NB4 (cell line): ENCODE measurements at regions not wholly inside any gene's neighbourhood (a gene's known extent, or its start where the extent isn't known, plus 50 kb on each side); places are given as distances from the start of the nearest gene placed in this dataset.
"Not testable (repeated sequence)": the region's sequence is repeated elsewhere in the genome, so short reads cannot be mapped to it uniquely, and the experiment has no call there.

Experiments
- DNase-seq: peaks from one replicate; pipeline ENCODE4 v3.0.0; 2010; ENCODE audit warnings: low read depth
- H3K4me3 ChIP-seq: one replicate; pipeline ENCODE4 v1.5.1; 2011; ENCODE audit warnings: mild to moderate bottlenecking, low read depth, low read length, moderate library complexity
- MAX ChIP-seq: IDR thresholded peaks from 2 replicates; pipeline ENCODE4 v1.6.1; 2011; ENCODE audit warnings: low read depth, low read length
- MYC ChIP-seq: IDR thresholded peaks from 2 replicates; pipeline ENCODE4 v1.6.1; 2011; ENCODE audit warnings: low read depth, low read length
- POLR2A ChIP-seq: IDR thresholded peaks from 2 replicates; pipeline ENCODE4 v1.6.1; 2011; ENCODE audit warnings: mild to moderate bottlenecking; ENCODE audit not compliant: insufficient read length; ENCODE audit errors: extremely low read depth
- TF ChIP-seq, protein P1 (sequence below): IDR thresholded peaks from one replicate; pipeline ENCODE4 v1.5.1; 2012; ENCODE audit warnings: low read depth, low read length

- no peak overlapping the region for H3K4me3 ChIP-seq
- DNase-seq = no peak
- no peak for TF ChIP-seq MYC
- no peak for TF ChIP-seq MAX
- TF ChIP-seq, protein P1, sequence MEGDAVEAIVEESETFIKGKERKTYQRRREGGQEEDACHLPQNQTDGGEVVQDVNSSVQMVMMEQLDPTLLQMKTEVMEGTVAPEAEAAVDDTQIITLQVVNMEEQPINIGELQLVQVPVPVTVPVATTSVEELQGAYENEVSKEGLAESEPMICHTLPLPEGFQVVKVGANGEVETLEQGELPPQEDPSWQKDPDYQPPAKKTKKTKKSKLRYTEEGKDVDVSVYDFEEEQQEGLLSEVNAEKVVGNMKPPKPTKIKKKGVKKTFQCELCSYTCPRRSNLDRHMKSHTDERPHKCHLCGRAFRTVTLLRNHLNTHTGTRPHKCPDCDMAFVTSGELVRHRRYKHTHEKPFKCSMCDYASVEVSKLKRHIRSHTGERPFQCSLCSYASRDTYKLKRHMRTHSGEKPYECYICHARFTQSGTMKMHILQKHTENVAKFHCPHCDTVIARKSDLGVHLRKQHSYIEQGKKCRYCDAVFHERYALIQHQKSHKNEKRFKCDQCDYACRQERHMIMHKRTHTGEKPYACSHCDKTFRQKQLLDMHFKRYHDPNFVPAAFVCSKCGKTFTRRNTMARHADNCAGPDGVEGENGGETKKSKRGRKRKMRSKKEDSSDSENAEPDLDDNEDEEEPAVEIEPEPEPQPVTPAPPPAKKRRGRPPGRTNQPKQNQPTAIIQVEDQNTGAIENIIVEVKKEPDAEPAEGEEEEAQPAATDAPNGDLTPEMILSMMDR = no peak
- TF ChIP-seq POLR2A = no peak
Observed at GRCh38 chr10:57038531-57038930, 677.5 kb upstream of the ZWINT start.

DNA sequence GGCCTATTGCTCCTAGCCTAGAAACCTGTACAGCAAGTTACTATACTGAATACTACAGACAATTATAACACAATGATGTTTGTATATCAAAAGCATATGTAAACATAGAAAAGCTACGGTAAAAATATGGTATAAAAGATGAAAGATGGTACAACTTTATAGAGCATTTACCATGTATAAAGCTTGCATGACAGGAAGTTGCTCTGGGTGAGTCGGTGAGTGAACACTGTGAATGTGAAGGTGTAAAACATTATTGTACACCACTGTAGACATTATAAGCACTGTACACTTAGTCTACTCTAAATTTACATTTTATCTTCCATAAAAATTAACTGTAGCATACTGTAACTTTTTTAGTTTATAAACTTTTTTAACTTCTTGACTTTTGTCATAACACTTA lies 674.3 kb upstream of the ZWINT start:
- DNase-seq = no peak
- H3K4me3 ChIP-seq = no peak overlapping the region
- no peak for TF ChIP-seq MAX
- TF ChIP-seq MYC = no peak
- TF ChIP-seq, protein P1 = no peak
- TF ChIP-seq POLR2A = no peak

GRCh38 chr10:57032301-57032700 lies 671.2 kb upstream of the ZWINT start:
- DNase-seq = peak; percentile 9
- not testable (repeated sequence) for H3K4me3 ChIP-seq
- TF ChIP-seq, protein P1 = peak; percentile 4

GRCh38 chr10:57031346-57031745 lies 670.3 kb upstream of the ZWINT start:
- TF ChIP-seq POLR2A (no peak), MYC (no peak), MAX (no peak)
- TF ChIP-seq, protein P1 = no peak
- no peak overlapping the region for H3K4me3 ChIP-seq

GRCh38 chr10:57026307-57026706 lies 665.2 kb upstream of the ZWINT start:
- no peak for DNase-seq
- no peak for TF ChIP-seq MYC
- TF ChIP-seq, protein P1 = no peak
- TF ChIP-seq MAX = no peak
- TF ChIP-seq POLR2A = no peak
- no peak overlapping the region for H3K4me3 ChIP-seq

More at GRCh38 chr10:57031346-57031745, 670.3 kb upstream of the ZWINT start:
- DNase-seq = no peak

GRCh38 chr10:57023626-57024025 lies 662.6 kb upstream of the ZWINT start:
- H3K4me3 ChIP-seq = no peak overlapping the region
- no peak for DNase-seq
- no peak for TF ChIP-seq MAX
- TF ChIP-seq, protein P1 = no peak
- no peak for TF ChIP-seq MYC
- TF ChIP-seq POLR2A = no peak
